ENCODE measurements at regions not wholly inside any gene's neighbourhood (a gene's known extent, or its start where the extent isn't known, plus 50 kb on each side); places are given as distances from the start of the nearest gene placed in this dataset.

- intact Hi-C loops (cut with micrococcal nuclease): no loop called here
- no peaks in the 10 kb centered on the region for H3K36me3 Mint-ChIP-seq (ENCODE audit: low read depth)
- no peaks in the 10 kb centered on the region for H3K9me3 Mint-ChIP-seq
- H3K27me3 Mint-ChIP-seq (ENCODE audit: insufficient read depth): peaks cover 3% of the 10 kb centered on the region
- no peak overlapping the region for H3K27ac Mint-ChIP-seq
- H3K4me3 Mint-ChIP-seq: no peak overlapping the region
- H3K4me1 Mint-ChIP-seq (ENCODE audit: low read depth): no peaks in the 10 kb centered on the region
- no peak for DNase-seq (ENCODE audit: low spot score)
Observed at GRCh38 chr3:117417411-117417810, 707.8 kb downstream of the TUSC7 start.

GRCh38 chr3:117427081-117427480 lies 717.5 kb downstream of the TUSC7 start:
- H3K27ac Mint-ChIP-seq: no peak overlapping the region
- intact Hi-C loops (cut with micrococcal nuclease): no loop called here
- H3K27me3 Mint-ChIP-seq (ENCODE audit: insufficient read depth): no peaks in the 10 kb centered on the region
- no peak overlapping the region for H3K4me3 Mint-ChIP-seq
- H3K36me3 Mint-ChIP-seq (ENCODE audit: low read depth): no peaks in the 10 kb centered on the region
- DNase-seq (ENCODE audit: low spot score): no peak
- H3K9me3 Mint-ChIP-seq: no peaks in the 10 kb centered on the region
- H3K4me1 Mint-ChIP-seq (ENCODE audit: low read depth): no peaks in the 10 kb centered on the region

GRCh38 chr3:117433427-117433826 lies 723.8 kb downstream of the TUSC7 start:
- no peak for DNase-seq (ENCODE audit: low spot score)
- H3K9me3 Mint-ChIP-seq: no peaks in the 10 kb centered on the region
- no peaks in the 10 kb centered on the region for H3K36me3 Mint-ChIP-seq (ENCODE audit: low read depth)
- intact Hi-C loops (cut with micrococcal nuclease): no loop called here
- H3K4me1 Mint-ChIP-seq (ENCODE audit: low read depth): no peaks in the 10 kb centered on the region
- no peak overlapping the region for H3K27ac Mint-ChIP-seq
- H3K4me3 Mint-ChIP-seq: no peak overlapping the region
- no peaks in the 10 kb centered on the region for H3K27me3 Mint-ChIP-seq (ENCODE audit: insufficient read depth)

GRCh38 chr3:117434661-117435412 lies 725.3 kb downstream of the TUSC7 start:
- no peak for DNase-seq (ENCODE audit: low spot score)
- H3K27ac Mint-ChIP-seq: no peak overlapping the region
- no peaks in the 10 kb centered on the region for H3K9me3 Mint-ChIP-seq
- no peak overlapping the region for H3K4me3 Mint-ChIP-seq
- intact Hi-C loops (cut with micrococcal nuclease): no loop called here
- no peaks in the 10 kb centered on the region for H3K4me1 Mint-ChIP-seq (ENCODE audit: low read depth)
- H3K36me3 Mint-ChIP-seq (ENCODE audit: low read depth): no peaks in the 10 kb centered on the region
- H3K27me3 Mint-ChIP-seq (ENCODE audit: insufficient read depth): no peaks in the 10 kb centered on the region

GRCh38 chr3:117435506-117435905 lies 725.9 kb downstream of the TUSC7 start:
- no peak for DNase-seq (ENCODE audit: low spot score)
- no peaks in the 10 kb centered on the region for H3K36me3 Mint-ChIP-seq (ENCODE audit: low read depth)
- H3K9me3 Mint-ChIP-seq: no peaks in the 10 kb centered on the region
- no peak overlapping the region for H3K27ac Mint-ChIP-seq
- intact Hi-C loops (cut with micrococcal nuclease): no loop called here
- no peak overlapping the region for H3K4me3 Mint-ChIP-seq
- H3K4me1 Mint-ChIP-seq (ENCODE audit: low read depth): no peaks in the 10 kb centered on the region
- no peaks in the 10 kb centered on the region for H3K27me3 Mint-ChIP-seq (ENCODE audit: insufficient read depth)

GRCh38 chr3:117439812-117440211 lies 730.2 kb downstream of the TUSC7 start:
- Mint-ChIP-seq H3K27ac (no peak overlapping the region), H3K27me3 (ENCODE audit: insufficient read depth) (no peaks in the 10 kb centered on the region), H3K9me3 (no peaks in the 10 kb centered on the region), H3K4me3 (no peak overlapping the region), H3K4me1 (ENCODE audit: low read depth) (no peaks in the 10 kb centered on the region), H3K36me3 (ENCODE audit: low read depth) (no peaks in the 10 kb centered on the region)
- DNase-seq (ENCODE audit: low spot score): no peak
- intact Hi-C loops (cut with micrococcal nuclease): no loop called here

- Mint-ChIP-seq H3K4me1 (ENCODE audit: low read depth) (no peaks in the 10 kb centered on the region), H3K27me3 (ENCODE audit: insufficient read depth) (no peaks in the 10 kb centered on the region), H3K4me3 (no peak overlapping the region), H3K9me3 (no peaks in the 10 kb centered on the region), H3K27ac (no peak overlapping the region), H3K36me3 (ENCODE audit: low read depth) (no peaks in the 10 kb centered on the region)
- no peak for DNase-seq (ENCODE audit: low spot score)
- intact Hi-C loops (cut with micrococcal nuclease): no loop called here
Observed at GRCh38 chr3:117441851-117442250, 732.3 kb downstream of the TUSC7 start.

- Mint-ChIP-seq H3K9me3 (no peaks in the 10 kb centered on the region), H3K27me3 (ENCODE audit: insufficient read depth) (no peaks in the 10 kb centered on the region), H3K4me3 (no peak overlapping the region), H3K4me1 (ENCODE audit: low read depth) (no peaks in the 10 kb centered on the region), H3K27ac (no peak overlapping the region), H3K36me3 (ENCODE audit: low read depth) (no peaks in the 10 kb centered on the region)
- intact Hi-C loops (cut with micrococcal nuclease): no loop called here
- no peak for DNase-seq (ENCODE audit: low spot score)
Observed at GRCh38 chr3:117442566-117442965, 733.0 kb downstream of the TUSC7 start.

- H3K36me3 Mint-ChIP-seq (ENCODE audit: low read depth): no peaks in the 10 kb centered on the region
- no peaks in the 10 kb centered on the region for H3K27me3 Mint-ChIP-seq (ENCODE audit: insufficient read depth)
- no peak overlapping the region for H3K27ac Mint-ChIP-seq
- no peak overlapping the region for H3K4me3 Mint-ChIP-seq
- no peak for DNase-seq (ENCODE audit: low spot score)
- intact Hi-C loops (cut with micrococcal nuclease): no loop called here
- no peaks in the 10 kb centered on the region for H3K9me3 Mint-ChIP-seq
- no peaks in the 10 kb centered on the region for H3K4me1 Mint-ChIP-seq (ENCODE audit: low read depth)
Observed at GRCh38 chr3:117443014-117443413, 733.4 kb downstream of the TUSC7 start.

GRCh38 chr3:117444175-117444574 lies 734.6 kb downstream of the TUSC7 start:
- no peaks in the 10 kb centered on the region for H3K27me3 Mint-ChIP-seq (ENCODE audit: insufficient read depth)
- no peaks in the 10 kb centered on the region for H3K4me1 Mint-ChIP-seq (ENCODE audit: low read depth)
- no peak overlapping the region for H3K27ac Mint-ChIP-seq
- no peaks in the 10 kb centered on the region for H3K9me3 Mint-ChIP-seq
- DNase-seq (ENCODE audit: low spot score): no peak
- no peaks in the 10 kb centered on the region for H3K36me3 Mint-ChIP-seq (ENCODE audit: low read depth)
- intact Hi-C loops (cut with micrococcal nuclease): no loop called here
- no peak overlapping the region for H3K4me3 Mint-ChIP-seq

- H3K36me3 Mint-ChIP-seq (ENCODE audit: low read depth): no peaks in the 10 kb centered on the region
- H3K9me3 Mint-ChIP-seq: no peaks in the 10 kb centered on the region
- intact Hi-C loops (cut with micrococcal nuclease): no loop called here
- H3K4me1 Mint-ChIP-seq (ENCODE audit: low read depth): no peaks in the 10 kb centered on the region
- no peak for DNase-seq (ENCODE audit: low spot score)
- no peaks in the 10 kb centered on the region for H3K27me3 Mint-ChIP-seq (ENCODE audit: insufficient read depth)
- no peak overlapping the region for H3K4me3 Mint-ChIP-seq
- H3K27ac Mint-ChIP-seq: no peak overlapping the region
Observed at GRCh38 chr3:117447419-117447818, 737.8 kb downstream of the TUSC7 start.

- Mint-ChIP-seq H3K4me3 (no peak overlapping the region), H3K4me1 (ENCODE audit: low read depth) (no peaks in the 10 kb centered on the region), H3K27ac (no peak overlapping the region), H3K9me3 (no peaks in the 10 kb centered on the region), H3K36me3 (ENCODE audit: low read depth) (no peaks in the 10 kb centered on the region), H3K27me3 (ENCODE audit: insufficient read depth) (no peaks in the 10 kb centered on the region)
- no peak for DNase-seq (ENCODE audit: low spot score)
- intact Hi-C loops (cut with micrococcal nuclease): no loop called here
Observed at GRCh38 chr3:117450026-117450425, 740.4 kb downstream of the TUSC7 start.

- no peaks in the 10 kb centered on the region for H3K36me3 Mint-ChIP-seq (ENCODE audit: low read depth)
- H3K9me3 Mint-ChIP-seq: no peaks in the 10 kb centered on the region
- H3K27me3 Mint-ChIP-seq (ENCODE audit: insufficient read depth): no peaks in the 10 kb centered on the region
- no peak for DNase-seq (ENCODE audit: low spot score)
- H3K4me3 Mint-ChIP-seq: no peak overlapping the region
- H3K4me1 Mint-ChIP-seq (ENCODE audit: low read depth): no peaks in the 10 kb centered on the region
- no peak overlapping the region for H3K27ac Mint-ChIP-seq
- intact Hi-C loops (cut with micrococcal nuclease): no loop called here
Observed at GRCh38 chr3:117454254-117454653, 744.7 kb downstream of the TUSC7 start.

GRCh38 chr3:117454908-117455307 lies 745.3 kb downstream of the TUSC7 start:
- intact Hi-C loops (cut with micrococcal nuclease): no loop called here
- no peaks in the 10 kb centered on the region for H3K9me3 Mint-ChIP-seq
- no peak for DNase-seq (ENCODE audit: low spot score)
- no peak overlapping the region for H3K27ac Mint-ChIP-seq
- H3K27me3 Mint-ChIP-seq (ENCODE audit: insufficient read depth): no peaks in the 10 kb centered on the region
- no peaks in the 10 kb centered on the region for H3K36me3 Mint-ChIP-seq (ENCODE audit: low read depth)
- H3K4me1 Mint-ChIP-seq (ENCODE audit: low read depth): no peaks in the 10 kb centered on the region
- H3K4me3 Mint-ChIP-seq: no peak overlapping the region
